C4-2B (cell line): ENCODE measurements at regions not wholly inside any gene's neighbourhood (a gene's known extent, or its start where the extent isn't known, plus 50 kb on each side); places are given as distances from the start of the nearest gene placed in this dataset.

Experiments
- ZFX ChIP-seq: fragments of 450-650 bp; IDR thresholded peaks from 2 replicates; pipeline ENCODE4 v1.6.1; 2017
- TF ChIP-seq, protein P1 (sequence below): fragments of 450-650 bp; conservative IDR thresholded peaks from 2 replicates; pipeline ENCODE4 v1.5.1; 2017; ENCODE audit warnings: mild to moderate bottlenecking

DNA sequence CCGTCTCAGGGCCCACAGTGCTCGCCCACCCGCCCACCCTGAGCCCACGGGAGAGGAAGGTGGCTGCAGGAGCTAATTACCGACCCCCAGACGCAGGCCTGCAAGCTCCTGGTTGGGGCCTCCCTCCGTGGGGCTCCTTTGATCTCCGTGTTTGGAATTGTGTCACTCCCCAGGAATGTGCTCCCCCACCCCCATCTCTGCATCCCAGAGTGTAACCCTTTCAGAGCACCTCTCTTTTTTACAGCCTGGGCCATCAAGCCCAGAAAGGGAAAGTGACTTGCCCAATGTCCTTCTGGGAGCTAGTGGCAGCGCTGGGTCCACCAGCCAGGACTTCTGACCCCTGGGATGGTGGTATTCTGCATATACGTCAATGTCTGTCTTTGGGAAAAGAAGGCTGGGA is 335.1 kb downstream of the CYRIA start:
- TF ChIP-seq, protein P1, sequence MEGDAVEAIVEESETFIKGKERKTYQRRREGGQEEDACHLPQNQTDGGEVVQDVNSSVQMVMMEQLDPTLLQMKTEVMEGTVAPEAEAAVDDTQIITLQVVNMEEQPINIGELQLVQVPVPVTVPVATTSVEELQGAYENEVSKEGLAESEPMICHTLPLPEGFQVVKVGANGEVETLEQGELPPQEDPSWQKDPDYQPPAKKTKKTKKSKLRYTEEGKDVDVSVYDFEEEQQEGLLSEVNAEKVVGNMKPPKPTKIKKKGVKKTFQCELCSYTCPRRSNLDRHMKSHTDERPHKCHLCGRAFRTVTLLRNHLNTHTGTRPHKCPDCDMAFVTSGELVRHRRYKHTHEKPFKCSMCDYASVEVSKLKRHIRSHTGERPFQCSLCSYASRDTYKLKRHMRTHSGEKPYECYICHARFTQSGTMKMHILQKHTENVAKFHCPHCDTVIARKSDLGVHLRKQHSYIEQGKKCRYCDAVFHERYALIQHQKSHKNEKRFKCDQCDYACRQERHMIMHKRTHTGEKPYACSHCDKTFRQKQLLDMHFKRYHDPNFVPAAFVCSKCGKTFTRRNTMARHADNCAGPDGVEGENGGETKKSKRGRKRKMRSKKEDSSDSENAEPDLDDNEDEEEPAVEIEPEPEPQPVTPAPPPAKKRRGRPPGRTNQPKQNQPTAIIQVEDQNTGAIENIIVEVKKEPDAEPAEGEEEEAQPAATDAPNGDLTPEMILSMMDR = no peak
- TF ChIP-seq ZFX = no peak
